Mesothelial cell of epicardium (in vitro differentiated cells): ENCODE measurements at regions not wholly inside any gene's neighbourhood (a gene's known extent, or its start where the extent isn't known, plus 50 kb on each side); places are given as distances from the start of the nearest gene placed in this dataset.

Source experiments
- DNase-seq, 2 experiments: peaks; one replicate each; pipeline ENCODE4 v3.0.0; 2021; ENCODE audit warnings: low spot score in 2 of 2; ENCODE audit not compliant: unreplicated experiment in 2 of 2
- H3K27ac Mint-ChIP-seq: 2 replicates; pipeline ENCODE4 v1.8.0; 2021; ENCODE audit warnings: mixed read lengths
- H3K27me3 Mint-ChIP-seq: 2 replicates; pipeline ENCODE4 v1.8.0; 2021; ENCODE audit warnings: low read depth, mixed read lengths
- H3K36me3 Mint-ChIP-seq: 2 replicates; pipeline ENCODE4 v1.8.0; 2021; ENCODE audit warnings: mixed read lengths
- H3K4me1 Mint-ChIP-seq: 2 replicates; pipeline ENCODE4 v1.8.0; 2021; ENCODE audit warnings: mixed read lengths
- H3K4me3 Mint-ChIP-seq: 2 replicates; pipeline ENCODE4 v1.8.0; 2021; ENCODE audit warnings: mild to moderate bottlenecking, moderate library complexity, mixed read lengths
- H3K9me3 Mint-ChIP-seq: 2 replicates; pipeline ENCODE4 v1.8.0; 2021; ENCODE audit warnings: mixed read lengths
- CTCF ChIP-seq: fragments of 200-600 bp; sonication (generic); IDR thresholded peaks from one replicate; pipeline ENCODE4 v1.5.0; 2021; ENCODE audit warnings: antibody characterized with exemption; ENCODE audit not compliant: unreplicated experiment

DNA sequence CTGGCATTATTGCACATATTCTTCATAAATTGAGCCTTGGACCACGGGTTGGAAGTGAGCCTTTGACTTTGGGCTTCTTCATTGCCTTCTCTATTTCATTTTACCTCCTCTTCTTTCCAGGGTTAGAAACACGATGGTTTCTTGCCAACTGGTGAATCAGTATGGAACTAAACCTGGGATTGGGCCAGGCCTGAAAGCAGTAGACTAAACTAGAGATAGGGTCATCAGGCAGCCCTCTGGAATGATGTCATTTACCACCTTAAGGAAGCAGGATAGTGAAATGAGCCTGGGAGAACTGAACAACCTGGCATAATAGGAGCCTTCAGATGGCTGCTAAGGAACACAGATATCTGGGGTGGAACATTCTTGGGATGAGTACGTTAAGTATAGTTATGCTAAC, 67.5 kb upstream of the ATP8A1 start:
- H3K9me3 Mint-ChIP-seq, result peaks cover 6% of the 10 kb centered on the region
- no peaks in the 10 kb centered on the region for H3K27me3 Mint-ChIP-seq
- TF ChIP-seq CTCF, result no peak
- no peak for DNase-seq
- H3K4me3 Mint-ChIP-seq, result no peak overlapping the region
- H3K36me3 Mint-ChIP-seq, result no peaks in the 10 kb centered on the region
- H3K4me1 Mint-ChIP-seq, result no peaks in the 10 kb centered on the region
- no peak overlapping the region for H3K27ac Mint-ChIP-seq

GRCh38 chr4:42720533-42720932, 63.6 kb upstream of the ATP8A1 start:
- Mint-ChIP-seq H3K4me3 (no peak overlapping the region), H3K9me3 (no peaks in the 10 kb centered on the region), H3K27me3 (no peaks in the 10 kb centered on the region), H3K4me1 (no peaks in the 10 kb centered on the region), H3K27ac (no peak overlapping the region), H3K36me3 (no peaks in the 10 kb centered on the region)
- no peak for TF ChIP-seq CTCF
- DNase-seq, result no peak

GRCh38 chr4:42719257-42719656, 62.4 kb upstream of the ATP8A1 start:
- Mint-ChIP-seq H3K36me3 (no peaks in the 10 kb centered on the region), H3K9me3 (no peaks in the 10 kb centered on the region), H3K4me1 (no peaks in the 10 kb centered on the region), H3K4me3 (no peak overlapping the region), H3K27me3 (no peaks in the 10 kb centered on the region), H3K27ac (no peak overlapping the region)
- no peak for TF ChIP-seq CTCF
- no peak for DNase-seq

DNA sequence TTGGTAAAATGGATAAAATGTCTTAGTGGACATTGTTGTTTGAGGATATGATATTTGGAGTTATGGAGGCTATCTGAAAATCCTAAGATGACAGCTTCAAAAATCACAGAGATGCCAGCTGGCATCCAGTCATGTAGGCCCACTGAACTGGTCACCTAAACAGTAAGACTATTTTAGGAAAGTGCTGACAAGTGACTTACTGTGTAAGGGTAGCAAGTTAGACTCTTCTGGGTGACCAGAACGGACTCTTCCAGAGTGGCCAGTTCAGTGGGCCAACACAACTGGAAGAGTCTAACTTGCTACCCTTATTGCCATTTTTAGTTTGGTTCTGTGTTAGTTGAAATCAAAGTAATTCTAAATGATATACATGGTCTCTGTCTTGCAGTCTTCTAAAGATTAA, 61.4 kb upstream of the ATP8A1 start:
- Mint-ChIP-seq H3K9me3 (no peaks in the 10 kb centered on the region), H3K27ac (no peak overlapping the region), H3K27me3 (no peaks in the 10 kb centered on the region), H3K4me3 (no peak overlapping the region), H3K36me3 (no peaks in the 10 kb centered on the region), H3K4me1 (no peaks in the 10 kb centered on the region)
- no peak for DNase-seq
- TF ChIP-seq CTCF, result no peak

GRCh38 chr4:42716996-42717395, 60.1 kb upstream of the ATP8A1 start:
- no peak for TF ChIP-seq CTCF
- H3K9me3 Mint-ChIP-seq, result no peaks in the 10 kb centered on the region
- no peak overlapping the region for H3K27ac Mint-ChIP-seq
- no peak for DNase-seq
- no peak overlapping the region for H3K4me3 Mint-ChIP-seq
- no peaks in the 10 kb centered on the region for H3K4me1 Mint-ChIP-seq
- no peaks in the 10 kb centered on the region for H3K36me3 Mint-ChIP-seq
- no peaks in the 10 kb centered on the region for H3K27me3 Mint-ChIP-seq

- Mint-ChIP-seq H3K27ac (no peak overlapping the region), H3K4me1 (no peaks in the 10 kb centered on the region), H3K4me3 (no peak overlapping the region), H3K36me3 (no peaks in the 10 kb centered on the region), H3K27me3 (no peaks in the 10 kb centered on the region), H3K9me3 (no peaks in the 10 kb centered on the region)
- no peak for TF ChIP-seq CTCF
- DNase-seq, result no peak
Measured at GRCh38 chr4:42715807-42716482, 59.0 kb upstream of the ATP8A1 start.
